A673 (cell line): ENCODE measurements at regions not wholly inside any gene's neighbourhood (a gene's known extent, or its start where the extent isn't known, plus 50 kb on each side); places are given as distances from the start of the nearest gene placed in this dataset.

Source experiments
- EZH2 ChIP-seq: fragments of 200-600 bp; sonication (generic); IDR thresholded peaks from 2 replicates; pipeline ENCODE4 v1.6.1; 2017; ENCODE audit warnings: borderline replicate concordance, low read depth, mild to moderate bottlenecking, mixed read lengths, antibody characterized with exemption, low read length; ENCODE audit not compliant: poor library complexity, severe bottlenecking
- TF ChIP-seq, protein P1 (sequence below): fragments of 300-800, 200-600 bp; sonication (generic); conservative IDR thresholded peaks from 2 replicates; pipeline ENCODE4 v1.5.1; 2017; ENCODE audit warnings: low read depth, mild to moderate bottlenecking, antibody characterized with exemption, low read length, moderate library complexity, mixed read lengths

DNA sequence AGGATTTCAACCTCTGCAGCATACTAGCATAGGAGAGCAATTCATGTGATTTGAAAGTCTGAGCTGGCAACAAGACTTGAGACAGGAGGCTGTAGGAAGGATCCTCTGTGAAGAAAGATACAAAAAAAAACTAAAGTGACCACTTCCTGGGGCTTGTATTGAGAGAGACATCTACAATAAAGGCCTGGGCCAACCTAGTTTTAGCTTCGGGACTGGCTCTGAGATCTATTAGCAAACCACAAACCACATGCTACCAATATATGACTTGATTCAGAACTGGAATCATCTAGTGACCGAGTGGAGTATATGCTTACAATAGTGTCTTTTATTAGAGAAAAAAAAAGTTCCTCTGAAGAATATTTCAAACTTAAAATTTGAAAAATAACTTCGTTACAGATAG, 1448.9 kb upstream of the CDH6 start:
- TF ChIP-seq, protein P1, sequence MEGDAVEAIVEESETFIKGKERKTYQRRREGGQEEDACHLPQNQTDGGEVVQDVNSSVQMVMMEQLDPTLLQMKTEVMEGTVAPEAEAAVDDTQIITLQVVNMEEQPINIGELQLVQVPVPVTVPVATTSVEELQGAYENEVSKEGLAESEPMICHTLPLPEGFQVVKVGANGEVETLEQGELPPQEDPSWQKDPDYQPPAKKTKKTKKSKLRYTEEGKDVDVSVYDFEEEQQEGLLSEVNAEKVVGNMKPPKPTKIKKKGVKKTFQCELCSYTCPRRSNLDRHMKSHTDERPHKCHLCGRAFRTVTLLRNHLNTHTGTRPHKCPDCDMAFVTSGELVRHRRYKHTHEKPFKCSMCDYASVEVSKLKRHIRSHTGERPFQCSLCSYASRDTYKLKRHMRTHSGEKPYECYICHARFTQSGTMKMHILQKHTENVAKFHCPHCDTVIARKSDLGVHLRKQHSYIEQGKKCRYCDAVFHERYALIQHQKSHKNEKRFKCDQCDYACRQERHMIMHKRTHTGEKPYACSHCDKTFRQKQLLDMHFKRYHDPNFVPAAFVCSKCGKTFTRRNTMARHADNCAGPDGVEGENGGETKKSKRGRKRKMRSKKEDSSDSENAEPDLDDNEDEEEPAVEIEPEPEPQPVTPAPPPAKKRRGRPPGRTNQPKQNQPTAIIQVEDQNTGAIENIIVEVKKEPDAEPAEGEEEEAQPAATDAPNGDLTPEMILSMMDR: no peak
- TF ChIP-seq EZH2: no peak
